ENCODE measurements at regions not wholly inside any gene's neighbourhood (a gene's known extent, or its start where the extent isn't known, plus 50 kb on each side); places are given as distances from the start of the nearest gene placed in this dataset.

GRCh38 chr12:78470354-78471195 lies 394.0 kb upstream of the SYT1 start:
- DNase-seq = no peak
- intact Hi-C loops (cut with DNase I; ENCODE audit: low total_unique reads) = no loop called here

DNA sequence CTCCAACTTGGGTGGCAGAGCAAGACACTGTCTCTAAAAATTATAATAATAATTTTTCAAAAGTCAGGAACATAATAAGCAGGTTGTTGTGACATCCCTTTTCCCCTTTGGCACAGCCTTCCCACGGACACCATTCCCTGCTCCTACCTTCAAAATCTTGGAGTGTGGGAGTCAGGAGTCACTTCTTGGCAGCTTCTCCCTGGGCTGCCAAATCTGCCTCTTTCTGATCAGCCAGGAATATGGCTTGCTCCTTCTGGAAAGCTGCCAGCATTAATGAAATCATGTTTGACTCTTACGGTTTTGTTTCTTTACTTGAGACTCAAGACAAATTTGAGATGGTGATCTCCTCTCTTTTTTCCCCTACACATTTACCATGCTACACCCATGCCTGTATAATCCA lies 391.4 kb upstream of the SYT1 start:
- intact Hi-C loops (cut with DNase I; ENCODE audit: low total_unique reads) = no loop called here
- DNase-seq = no peak
- no peaks in the 10 kb centered on the region for H3K27me3 ChIP-seq (replicated peaks in 1 of 7)
- H3K36me3 ChIP-seq = no peaks in the 10 kb centered on the region
- no peak overlapping the region for H3K4me3 ChIP-seq
- H3K4me1 ChIP-seq = no peaks in the 10 kb centered on the region
- peaks cover 0 to 4% (median 0%) of the 10 kb centered on the region in 8 donors for H3K9me3 ChIP-seq
- no peak overlapping the region for H3K27ac ChIP-seq
- 57 to 76% (median 65%) methylated on average over 2 of the region's 2 CpGs for WGBS, 5 donors
- TF ChIP-seq, protein P1, sequence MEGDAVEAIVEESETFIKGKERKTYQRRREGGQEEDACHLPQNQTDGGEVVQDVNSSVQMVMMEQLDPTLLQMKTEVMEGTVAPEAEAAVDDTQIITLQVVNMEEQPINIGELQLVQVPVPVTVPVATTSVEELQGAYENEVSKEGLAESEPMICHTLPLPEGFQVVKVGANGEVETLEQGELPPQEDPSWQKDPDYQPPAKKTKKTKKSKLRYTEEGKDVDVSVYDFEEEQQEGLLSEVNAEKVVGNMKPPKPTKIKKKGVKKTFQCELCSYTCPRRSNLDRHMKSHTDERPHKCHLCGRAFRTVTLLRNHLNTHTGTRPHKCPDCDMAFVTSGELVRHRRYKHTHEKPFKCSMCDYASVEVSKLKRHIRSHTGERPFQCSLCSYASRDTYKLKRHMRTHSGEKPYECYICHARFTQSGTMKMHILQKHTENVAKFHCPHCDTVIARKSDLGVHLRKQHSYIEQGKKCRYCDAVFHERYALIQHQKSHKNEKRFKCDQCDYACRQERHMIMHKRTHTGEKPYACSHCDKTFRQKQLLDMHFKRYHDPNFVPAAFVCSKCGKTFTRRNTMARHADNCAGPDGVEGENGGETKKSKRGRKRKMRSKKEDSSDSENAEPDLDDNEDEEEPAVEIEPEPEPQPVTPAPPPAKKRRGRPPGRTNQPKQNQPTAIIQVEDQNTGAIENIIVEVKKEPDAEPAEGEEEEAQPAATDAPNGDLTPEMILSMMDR (IDR thresholded peaks at IDR 0.05 in 8 of 11, conservative IDR thresholded peaks at IDR 0.05 in 3 of 11) = no peak
- TF ChIP-seq POLR2AphosphoS5 (IDR thresholded peaks at IDR 0.05) (no peak), POLR2A (IDR thresholded peaks at IDR 0.05) (no peak)

More at GRCh38 chr12:78470354-78471195, 394.0 kb upstream of the SYT1 start:
- Histone ChIP-seq H3K9me3 (no peaks in the 10 kb centered on the region), H3K4me3 (no peak overlapping the region), H3K36me3 (no peaks in the 10 kb centered on the region), H3K27me3 (replicated peaks in 1 of 7) (no peaks in the 10 kb centered on the region), H3K27ac (no peak overlapping the region), H3K4me1 (no peaks in the 10 kb centered on the region)
- TF ChIP-seq POLR2A (IDR thresholded peaks at IDR 0.05) = no peak
- 86 to 92% (median 89%) methylated on average over 3 of the region's 3 CpGs for WGBS, 5 donors

GRCh38 chr12:78473561-78473960 lies 391.0 kb upstream of the SYT1 start:
- intact Hi-C loops (cut with DNase I; ENCODE audit: low total_unique reads) = no loop called here

GRCh38 chr12:78483767-78484315 lies 380.7 kb upstream of the SYT1 start:
- intact Hi-C loops (cut with DNase I; ENCODE audit: low total_unique reads) = no loop called here
- H3K4me3 ChIP-seq = no peak overlapping the region
- TF ChIP-seq POLR2A (IDR thresholded peaks at IDR 0.05) = no peak
- TF ChIP-seq, protein P1 (IDR thresholded peaks at IDR 0.05 in 8 of 11, conservative IDR thresholded peaks at IDR 0.05 in 3 of 11) = no peak
- TF ChIP-seq POLR2AphosphoS5 (IDR thresholded peaks at IDR 0.05) = no peak

More at GRCh38 chr12:78473561-78473960, 391.0 kb upstream of the SYT1 start:
- Histone ChIP-seq H3K27me3 (replicated peaks in 1 of 7) (no peaks in the 10 kb centered on the region), H3K36me3 (no peaks in the 10 kb centered on the region), H3K4me3 (no peak overlapping the region), H3K9me3 (peaks cover 0 to 4% (median 0%) of the 10 kb centered on the region in 8 donors), H3K27ac (no peak overlapping the region), H3K4me1 (no peaks in the 10 kb centered on the region)
- TF ChIP-seq POLR2AphosphoS5 (IDR thresholded peaks at IDR 0.05) = no peak
- TF ChIP-seq POLR2A (IDR thresholded peaks at IDR 0.05) = no peak
- TF ChIP-seq, protein P1 (IDR thresholded peaks at IDR 0.05 in 8 of 11, conservative IDR thresholded peaks at IDR 0.05 in 3 of 11) = no peak
- no peak for DNase-seq
- WGBS, 5 donors = 80 to 92% (median 86%) methylated on average over 4 of the region's 4 CpGs

More at GRCh38 chr12:78483767-78484315, 380.7 kb upstream of the SYT1 start:
- Histone ChIP-seq H3K36me3 (no peaks in the 10 kb centered on the region), H3K9me3 (no peaks in the 10 kb centered on the region), H3K4me1 (no peaks in the 10 kb centered on the region), H3K27ac (no peak overlapping the region), H3K27me3 (replicated peaks in 1 of 7) (no peaks in the 10 kb centered on the region)
- 74 to 79% (median 78%) methylated on average over 8 of the region's 8 CpGs for WGBS, 5 donors
- no peak for DNase-seq

Data from spleen (tissue), 11 donors.